NCI-H524 (cell line): ENCODE measurements at regions not wholly inside any gene's neighbourhood (a gene's known extent, or its start where the extent isn't known, plus 50 kb on each side); places are given as distances from the start of the nearest gene placed in this dataset.
A peak's percentile ranks its signal among the peaks of the same experiment; 100 is the strongest.
"Not testable (repeated sequence)": the region's sequence is repeated elsewhere in the genome, so short reads cannot be mapped to it uniquely, and the experiment has no call there.

Experiments used
- DNase-seq, 2 experiments: peaks; one replicate each; lab custom pipeline; 2025; lab: John Stamatoyannopoulos, UW

GRCh38 chr3:127520993-127521392, 69.5 kb downstream of the TPRA1 start:
- no peak for DNase-seq

- DNase-seq: no peak
These were observed 72.0 kb downstream of the TPRA1 start for GRCh38 chr3:127518456-127519081.

- DNase-seq: no peak
These were observed 78.3 kb downstream of the TPRA1 start for GRCh38 chr3:127512256-127512655.

- no peak for DNase-seq
These were observed 89.4 kb downstream of the TPRA1 start for GRCh38 chr3:127501177-127501576.

- DNase-seq: no peak
These were observed 92.9 kb downstream of the TPRA1 start for GRCh38 chr3:127497676-127498075.

- DNase-seq: no peak
These were observed 93.4 kb downstream of the TPRA1 start for GRCh38 chr3:127497166-127497565.

GRCh38 chr3:127495821-127496655, 94.5 kb downstream of the TPRA1 start:
- DNase-seq: peak; percentile 59 to 90

GRCh38 chr3:127493924-127494646, 96.4 kb downstream of the TPRA1 start:
- no peak for DNase-seq

- DNase-seq: no peak
These were observed 98.1 kb downstream of the TPRA1 start for GRCh38 chr3:127492426-127492825.

GRCh38 chr3:127491909-127492308, 98.6 kb downstream of the TPRA1 start:
- DNase-seq: no peak

- no peak for DNase-seq
These were observed 99.2 kb downstream of the TPRA1 start for GRCh38 chr3:127491323-127491722.

GRCh38 chr3:127491024-127491305, 99.6 kb downstream of the TPRA1 start:
- DNase-seq: not testable (repeated sequence)

- no peak for DNase-seq
These were observed 100.1 kb downstream of the TPRA1 start for GRCh38 chr3:127490271-127491023.

GRCh38 chr3:127489357-127489756, 101.2 kb downstream of the TPRA1 start:
- no peak for DNase-seq

- no peak for DNase-seq
These were observed 101.8 kb downstream of the TPRA1 start for GRCh38 chr3:127488740-127489139.

GRCh38 chr3:127488141-127488672, 102.3 kb downstream of the TPRA1 start:
- no peak for DNase-seq

- no peak for DNase-seq
These were observed 103.3 kb downstream of the TPRA1 start for GRCh38 chr3:127487196-127487595.

GRCh38 chr3:127486321-127486944, 104.1 kb downstream of the TPRA1 start:
- no peak for DNase-seq

- DNase-seq: no peak
These were observed 105.0 kb downstream of the TPRA1 start for GRCh38 chr3:127485396-127486170.

- no peak for DNase-seq
These were observed 105.7 kb downstream of the TPRA1 start for GRCh38 chr3:127484601-127485388.
